H9 (cell line): ENCODE measurements at regions not wholly inside any gene's neighbourhood (a gene's known extent, or its start where the extent isn't known, plus 50 kb on each side); places are given as distances from the start of the nearest gene placed in this dataset.

Source experiments
- DNase-seq: peaks from one replicate; pipeline ENCODE4 v3.0.0-alpha.2; 2017
- H2AFZ ChIP-seq: one replicate; pipeline ENCODE4 v1.6.1; 2013; ENCODE audit warnings: mild to moderate bottlenecking, low read length, control low read depth, moderate library complexity
- H2AK5ac ChIP-seq: 2 replicates; pipeline ENCODE4 v1.6.1; 2013; ENCODE audit warnings: low read length, control low read depth, mixed read lengths; ENCODE audit not compliant: insufficient read length
- H2BK120ac ChIP-seq: one replicate; pipeline ENCODE4 v1.6.1; 2013; ENCODE audit warnings: low read depth, mild to moderate bottlenecking, low read length, control low read depth, inconsistent platforms; ENCODE audit not compliant: poor library complexity, severe bottlenecking
- H2BK12ac ChIP-seq: 2 replicates; pipeline ENCODE4 v1.6.1; 2013; ENCODE audit warnings: low read length, control low read depth, mixed read lengths, low read depth; ENCODE audit not compliant: insufficient read length
- H2BK15ac ChIP-seq: 2 replicates; pipeline ENCODE4 v1.6.1; 2013; ENCODE audit warnings: low read depth, low read length, control low read depth
- H2BK20ac ChIP-seq: one replicate; pipeline ENCODE4 v1.6.1; 2013; ENCODE audit warnings: low read depth, mild to moderate bottlenecking, low read length, control low read depth, inconsistent platforms; ENCODE audit not compliant: poor library complexity, severe bottlenecking
- H2BK5ac ChIP-seq: 2 replicates; pipeline ENCODE4 v1.6.1; 2013; ENCODE audit warnings: low read length, control low read depth, mixed read lengths; ENCODE audit not compliant: insufficient read length
- H3K14ac ChIP-seq: 2 replicates; pipeline ENCODE4 v1.6.1; 2013; ENCODE audit warnings: low read length, control low read depth; ENCODE audit not compliant: insufficient read depth
- H3K18ac ChIP-seq: 2 replicates; pipeline ENCODE4 v1.6.1; 2013; ENCODE audit warnings: low read depth, mild to moderate bottlenecking, mixed read lengths, low read length, control low read depth; ENCODE audit not compliant: insufficient read length
- H3K23ac ChIP-seq: 2 replicates; pipeline ENCODE4 v1.6.1; 2013; ENCODE audit warnings: low read length, control low read depth, mixed read lengths, low read depth; ENCODE audit not compliant: insufficient read length
- H3K23me2 ChIP-seq: 2 replicates; pipeline ENCODE4 v1.6.1; 2013; ENCODE audit warnings: low read depth, mild to moderate bottlenecking, mixed read lengths, low read length, control low read depth; ENCODE audit not compliant: insufficient read length, poor library complexity, severe bottlenecking
- H3K27ac ChIP-seq: 2 replicates; pipeline ENCODE4 v1.5.1; 2013; ENCODE audit warnings: low read length, control low read depth, mixed read lengths, low read depth; ENCODE audit not compliant: insufficient read length
- H3K27me3 ChIP-seq: 2 replicates; pipeline ENCODE4 v1.6.1; 2013; ENCODE audit warnings: low read length, control low read depth, inconsistent platforms; ENCODE audit not compliant: insufficient read depth
- H3K4ac ChIP-seq: 2 replicates; pipeline ENCODE4 v1.6.1; 2013; ENCODE audit warnings: low read depth, mild to moderate bottlenecking, control low read depth, inconsistent platforms, low read length, moderate library complexity
- H3K4me1 ChIP-seq: 2 replicates; pipeline ENCODE4 v1.6.1; 2013; ENCODE audit warnings: low read length, control low read depth, inconsistent platforms; ENCODE audit not compliant: insufficient read depth
- H3K4me2 ChIP-seq: 2 replicates; pipeline ENCODE4 v1.6.1; 2013; ENCODE audit warnings: low read length, control low read depth, mixed read lengths; ENCODE audit not compliant: insufficient read length, insufficient read depth
- H3K56ac ChIP-seq: 2 replicates; pipeline ENCODE4 v1.6.1; 2013; ENCODE audit warnings: low read depth, mild to moderate bottlenecking, mixed read lengths, low read length, control low read depth; ENCODE audit not compliant: insufficient read length
- H3K79me1 ChIP-seq: 2 replicates; pipeline ENCODE4 v1.6.1; 2013; ENCODE audit warnings: low read depth, mild to moderate bottlenecking, moderate library complexity, low read length, control low read depth, inconsistent platforms; ENCODE audit not compliant: insufficient read depth, poor library complexity, severe bottlenecking
- H3K79me2 ChIP-seq: 2 replicates; pipeline ENCODE4 v1.6.1; 2013; ENCODE audit warnings: low read length, control low read depth, inconsistent platforms; ENCODE audit not compliant: insufficient read depth
- H3K9ac ChIP-seq: 2 replicates; pipeline ENCODE4 v1.6.1; 2013; ENCODE audit warnings: low read length, control low read depth, mixed read lengths; ENCODE audit not compliant: insufficient read length; ENCODE audit errors: extremely low read depth
- H3K9me3 ChIP-seq: one replicate; pipeline ENCODE4 v1.6.1; 2013; ENCODE audit warnings: low read depth, low read length, inconsistent platforms; ENCODE audit not compliant: control insufficient read depth
- H3T11ph ChIP-seq: one replicate; pipeline ENCODE4 v1.6.1; 2013; ENCODE audit warnings: mild to moderate bottlenecking, low read length, control low read depth, inconsistent platforms
- H4K20me1 ChIP-seq: one replicate; pipeline ENCODE4 v1.6.1; 2013; ENCODE audit not compliant: control insufficient read depth, insufficient read length, insufficient read depth
- H4K5ac ChIP-seq: 2 replicates; pipeline ENCODE4 v1.6.1; 2013; ENCODE audit warnings: low read depth, mild to moderate bottlenecking, mixed read lengths, low read length, control low read depth; ENCODE audit not compliant: insufficient read length
- H4K8ac ChIP-seq: replicated peaks from 2 replicates; pipeline ENCODE4 v1.6.1; 2013; ENCODE audit warnings: low read length, control low read depth, mixed read lengths, low read depth; ENCODE audit not compliant: insufficient read length
- H4K91ac ChIP-seq: 2 replicates; pipeline ENCODE4 v1.6.1; 2013; ENCODE audit warnings: low read depth, mild to moderate bottlenecking, moderate library complexity, mixed read lengths, low read length, control low read depth; ENCODE audit not compliant: insufficient read length
- H3K27ac Mint-ChIP-seq, 3 experiments: 2 replicates in 2 of 3; 3 replicates in 1 of 3; pipeline ENCODE4 v1.8.0; 2020 to 2021; ENCODE audit warnings: mixed read lengths in 3 of 3, mild to moderate bottlenecking in 1 of 3, moderate library complexity in 1 of 3
- H3K27me3 Mint-ChIP-seq: 2 replicates; pipeline ENCODE4 v1.8.0; 2021; ENCODE audit warnings: low read depth, mild to moderate bottlenecking, moderate library complexity, mixed read lengths
- H3K36me3 Mint-ChIP-seq, 3 experiments: 2 replicates in 2 of 3; 3 replicates in 1 of 3; pipeline ENCODE4 v1.8.0; 2020 to 2021; ENCODE audit warnings: low read depth in 3 of 3, mixed read lengths in 3 of 3; ENCODE audit not compliant: insufficient read depth in 1 of 3
- H3K4me1 Mint-ChIP-seq, 2 experiments: 2 replicates each; pipeline ENCODE4 v1.8.0; 2020; ENCODE audit warnings: mixed read lengths in 2 of 2
- H3K4me3 Mint-ChIP-seq, 2 experiments: 2 replicates in 1 of 2; 3 replicates in 1 of 2; pipeline ENCODE4 v1.8.0; 2020 to 2021; ENCODE audit warnings: mild to moderate bottlenecking in 2 of 2, mixed read lengths in 2 of 2, moderate library complexity in 1 of 2
- H3K9me3 Mint-ChIP-seq, 2 experiments: 2 replicates in 1 of 2; 3 replicates in 1 of 2; pipeline ENCODE4 v1.8.0; 2020; ENCODE audit warnings: mild to moderate bottlenecking in 2 of 2, mixed read lengths in 2 of 2, moderate library complexity in 1 of 2
- CTCF ChIP-seq: fragments of 200-600 bp; sonication (generic); conservative IDR thresholded peaks from 3 replicates; pipeline ENCODE4 v1.8.0; 2021; ENCODE audit warnings: antibody characterized with exemption, mild to moderate bottlenecking
- WGBS: extraction: QIAGEN DNeasy Blood & Tissue Kit; methylation state at CpG from one replicate; pipeline ENCODE4 v1.1.7; 2013; ENCODE audit warnings: missing lambda C conversion rate, low lambda C conversion rate, mixed read lengths; ENCODE audit not compliant: insufficient read length; ENCODE audit errors: extremely low coverage; 5-methylcytosine and 5-hydroxymethylcytosine counted together

- Histone ChIP-seq H3K4me1 (no peaks in the 10 kb centered on the region), H2AFZ (no peak overlapping the region), H3K4ac (no peak overlapping the region), H3K9me3 (no peaks in the 10 kb centered on the region), H3K14ac (no peak overlapping the region), H2BK12ac (no peak overlapping the region), H3K56ac (no peak overlapping the region), H2BK15ac (no peak overlapping the region), H2BK20ac (no peak overlapping the region), H3K27me3 (no peaks in the 10 kb centered on the region; the same call in 1 of the 2 replicates), H3K27ac (no peak overlapping the region), H3K23me2 (no peaks in the 10 kb centered on the region), H3K79me1 (no peaks in the 10 kb centered on the region), H3K23ac (no peak overlapping the region), H3K18ac (no peak overlapping the region), H3K9ac (no peak overlapping the region), H4K20me1 (peaks cover 3% of the 10 kb centered on the region), H2BK120ac (no peak overlapping the region), H4K5ac (no peak overlapping the region), H2BK5ac (no peak overlapping the region), H4K91ac (no peak overlapping the region), H3K79me2 (no peaks in the 10 kb centered on the region), H4K8ac (no peak overlapping the region), H3K4me2 (no peak overlapping the region), H3T11ph (no peak overlapping the region), H2AK5ac (no peak overlapping the region)
- no peak overlapping the region for H3K4me3 Mint-ChIP-seq
- no CpG with 5 or more reads among the region's 13 CpGs for WGBS
- H3K27me3 Mint-ChIP-seq, result peaks cover 48% of the 10 kb centered on the region
- no peak for DNase-seq
- peaks cover 0 to 6% (median 2%) of the 10 kb centered on the region in 3 experiments; a peak in 2 of 7 replicates for H3K36me3 Mint-ChIP-seq
- peaks cover 6 to 13% of the 10 kb centered on the region in 2 experiments; a peak in 3 of 5 replicates for H3K9me3 Mint-ChIP-seq
- peaks cover 26% of the 10 kb centered on the region in 2 experiments for H3K4me1 Mint-ChIP-seq
- no peak overlapping the region; a peak in 1 of 7 replicates for H3K27ac Mint-ChIP-seq
- TF ChIP-seq CTCF, result no peak
These were observed 184.3 kb upstream of the TNRC6C start for GRCh38 chr17:77774182-77774581.
